GM23248 (cell line): ENCODE measurements at regions not wholly inside any gene's neighbourhood (a gene's known extent, or its start where the extent isn't known, plus 50 kb on each side); places are given as distances from the start of the nearest gene placed in this dataset.

Source experiments
- EZH2 ChIP-seq: fragments of 200-600 bp; sonication (generic); IDR thresholded peaks from 2 replicates; pipeline ENCODE4 v1.6.1; 2018; ENCODE audit warnings: antibody characterized with exemption, mild to moderate bottlenecking; ENCODE audit not compliant: insufficient read depth, poor library complexity, severe bottlenecking
- EZH2phosphoT487 ChIP-seq: fragments of 200-600 bp; sonication (generic); IDR thresholded peaks from 2 replicates; pipeline ENCODE4 v1.6.1; 2018; ENCODE audit warnings: antibody characterized with exemption, moderate library complexity, mild to moderate bottlenecking, low read depth; ENCODE audit not compliant: insufficient read depth

- TF ChIP-seq EZH2 (no peak), EZH2phosphoT487 (no peak)
These were observed 73.5 kb downstream of the CRPPA start for GRCh38 chr7:16347827-16348192.
